ENCODE measurements at regions not wholly inside any gene's neighbourhood (a gene's known extent, or its start where the extent isn't known, plus 50 kb on each side); places are given as distances from the start of the nearest gene placed in this dataset.

GRCh38 chr15:66921319-66921915 lies 144.0 kb upstream of the SMAD3 start:
- peaks cover 14% of the 10 kb centered on the region for H3K27me3 Mint-ChIP-seq
- peaks cover 19% of the 10 kb centered on the region for H3K9me3 Mint-ChIP-seq
- no peak for ATAC-seq (ENCODE audit: low read depth)
- no peak overlapping the region for H3K4me3 Mint-ChIP-seq
- H3K36me3 Mint-ChIP-seq: peaks cover 4% of the 10 kb centered on the region
- POLR2A ChIA-PET: no interaction called here
- no peak for DNase-seq
- peaks cover 9% of the 10 kb centered on the region for H3K4me1 Mint-ChIP-seq
- H3K27ac Mint-ChIP-seq: no peak overlapping the region

- ATAC-seq (ENCODE audit: low read depth): no peak
Observed at GRCh38 chr15:66922608-66923007, 142.8 kb upstream of the SMAD3 start.

GRCh38 chr15:66923438-66923881 lies 141.9 kb upstream of the SMAD3 start:
- Mint-ChIP-seq H3K4me3 (no peak overlapping the region), H3K9me3 (peaks cover 6% of the 10 kb centered on the region), H3K36me3 (no peaks in the 10 kb centered on the region), H3K4me1 (peaks cover 9% of the 10 kb centered on the region), H3K27me3 (peaks cover 9% of the 10 kb centered on the region), H3K27ac (peak overlapping the region; percentile 14)
- DNase-seq (peak; percentile 51), ATAC-seq (ENCODE audit: low read depth) (peak; percentile 66)
- POLR2A ChIA-PET: no interaction called here

More at GRCh38 chr15:66922608-66923007, 142.8 kb upstream of the SMAD3 start:
- Mint-ChIP-seq H3K27me3 (peaks cover 10% of the 10 kb centered on the region), H3K9me3 (peaks cover 12% of the 10 kb centered on the region), H3K4me3 (no peak overlapping the region), H3K27ac (no peak overlapping the region), H3K4me1 (peaks cover 9% of the 10 kb centered on the region), H3K36me3 (no peaks in the 10 kb centered on the region)
- POLR2A ChIA-PET: interaction anchor here (0.9 kb wide), 1 partner anchor 14 kb away, joined by 3 read pairs; no protein-coding TSS in a partner anchor
- DNase-seq: no peak

- DNase-seq (no peak), ATAC-seq (ENCODE audit: low read depth) (no peak)
- H3K9me3 Mint-ChIP-seq: peaks cover 6% of the 10 kb centered on the region
- peaks cover 9% of the 10 kb centered on the region for H3K4me1 Mint-ChIP-seq
- H3K27me3 Mint-ChIP-seq: peaks cover 17% of the 10 kb centered on the region
- no peak overlapping the region for H3K27ac Mint-ChIP-seq
- POLR2A ChIA-PET: no interaction called here
- no peak overlapping the region for H3K4me3 Mint-ChIP-seq
- no peaks in the 10 kb centered on the region for H3K36me3 Mint-ChIP-seq
Observed at GRCh38 chr15:66924889-66925288, 140.5 kb upstream of the SMAD3 start.

GRCh38 chr15:66925721-66926120 lies 139.7 kb upstream of the SMAD3 start:
- peaks cover 9% of the 10 kb centered on the region for H3K4me1 Mint-ChIP-seq
- peaks cover 6% of the 10 kb centered on the region for H3K9me3 Mint-ChIP-seq
- H3K36me3 Mint-ChIP-seq: no peaks in the 10 kb centered on the region
- no peak for ATAC-seq (ENCODE audit: low read depth)
- POLR2A ChIA-PET: no interaction called here
- peaks cover 17% of the 10 kb centered on the region for H3K27me3 Mint-ChIP-seq
- no peak for DNase-seq
- H3K27ac Mint-ChIP-seq: no peak overlapping the region
- H3K4me3 Mint-ChIP-seq: no peak overlapping the region

- no peak overlapping the region for H3K27ac Mint-ChIP-seq
- ATAC-seq (ENCODE audit: low read depth) (no peak), DNase-seq (no peak)
- peaks cover 9% of the 10 kb centered on the region for H3K9me3 Mint-ChIP-seq
- H3K4me3 Mint-ChIP-seq: no peak overlapping the region
- POLR2A ChIA-PET: no interaction called here
- peaks cover 9% of the 10 kb centered on the region for H3K4me1 Mint-ChIP-seq
- peaks cover 19% of the 10 kb centered on the region for H3K27me3 Mint-ChIP-seq
- no peaks in the 10 kb centered on the region for H3K36me3 Mint-ChIP-seq
Observed at GRCh38 chr15:66927201-66928077, 138.0 kb upstream of the SMAD3 start.

- DNase-seq (no peak), ATAC-seq (ENCODE audit: low read depth) (no peak)
- Mint-ChIP-seq H3K4me3 (no peak overlapping the region), H3K27me3 (peaks cover 16% of the 10 kb centered on the region), H3K36me3 (no peaks in the 10 kb centered on the region), H3K27ac (no peak overlapping the region), H3K4me1 (peaks cover 5% of the 10 kb centered on the region), H3K9me3 (peaks cover 11% of the 10 kb centered on the region)
- POLR2A ChIA-PET: no interaction called here
Observed at GRCh38 chr15:66928101-66928500, 137.3 kb upstream of the SMAD3 start.

- DNase-seq: no peak
- Mint-ChIP-seq H3K9me3 (peaks cover 16% of the 10 kb centered on the region), H3K4me1 (no peaks in the 10 kb centered on the region), H3K27me3 (peaks cover 16% of the 10 kb centered on the region), H3K4me3 (no peak overlapping the region), H3K27ac (no peak overlapping the region), H3K36me3 (no peaks in the 10 kb centered on the region)
- no peak for ATAC-seq (ENCODE audit: low read depth)
- POLR2A ChIA-PET: no interaction called here
Observed at GRCh38 chr15:66928784-66929183, 136.6 kb upstream of the SMAD3 start.

- Mint-ChIP-seq H3K9me3 (peaks cover 21% of the 10 kb centered on the region), H3K27me3 (peaks cover 13% of the 10 kb centered on the region), H3K27ac (no peak overlapping the region), H3K4me3 (no peak overlapping the region), H3K36me3 (no peaks in the 10 kb centered on the region), H3K4me1 (no peaks in the 10 kb centered on the region)
- POLR2A ChIA-PET: no interaction called here
- no peak for ATAC-seq (ENCODE audit: low read depth)
- no peak for DNase-seq
Observed at GRCh38 chr15:66929843-66930402, 135.5 kb upstream of the SMAD3 start.

- POLR2A ChIA-PET: no interaction called here
- Mint-ChIP-seq H3K27me3 (peaks cover 16% of the 10 kb centered on the region), H3K9me3 (peaks cover 25% of the 10 kb centered on the region), H3K36me3 (no peaks in the 10 kb centered on the region), H3K27ac (peak overlapping the region; percentile 21), H3K4me3 (no peak overlapping the region), H3K4me1 (no peaks in the 10 kb centered on the region)
- ATAC-seq (ENCODE audit: low read depth) (no peak), DNase-seq (no peak)
Observed at GRCh38 chr15:66931768-66932633, 133.4 kb upstream of the SMAD3 start.

GRCh38 chr15:66932634-66933024 lies 132.8 kb upstream of the SMAD3 start:
- H3K4me1 Mint-ChIP-seq: no peaks in the 10 kb centered on the region
- H3K27ac Mint-ChIP-seq: peak overlapping the region; percentile 18
- no peak for ATAC-seq (ENCODE audit: low read depth)
- POLR2A ChIA-PET: no interaction called here
- H3K9me3 Mint-ChIP-seq: peaks cover 25% of the 10 kb centered on the region
- peaks cover 16% of the 10 kb centered on the region for H3K27me3 Mint-ChIP-seq
- H3K4me3 Mint-ChIP-seq: no peak overlapping the region
- no peak for DNase-seq
- no peaks in the 10 kb centered on the region for H3K36me3 Mint-ChIP-seq

- ATAC-seq (ENCODE audit: low read depth): no peak
- H3K4me3 Mint-ChIP-seq: no peak overlapping the region
- H3K27ac Mint-ChIP-seq: no peak overlapping the region
- H3K4me1 Mint-ChIP-seq: no peaks in the 10 kb centered on the region
- no peak for DNase-seq
- no peaks in the 10 kb centered on the region for H3K36me3 Mint-ChIP-seq
- peaks cover 7% of the 10 kb centered on the region for H3K27me3 Mint-ChIP-seq
- POLR2A ChIA-PET: no interaction called here
- H3K9me3 Mint-ChIP-seq: peaks cover 29% of the 10 kb centered on the region
Observed at GRCh38 chr15:66933932-66934867, 131.2 kb upstream of the SMAD3 start.
